ENCODE measurements at regions not wholly inside any gene's neighbourhood (a gene's known extent, or its start where the extent isn't known, plus 50 kb on each side); places are given as distances from the start of the nearest gene placed in this dataset.
"Not testable (repeated sequence)": the region's sequence is repeated elsewhere in the genome, so short reads cannot be mapped to it uniquely, and the experiment has no call there.

GRCh38 chr14:71600309-71600708 lies 331.9 kb upstream of the RGS6 start:
- DNase-seq (ENCODE audit: low read depth in 2 of 2) = no peak

- DNase-seq (ENCODE audit: low read depth in 2 of 2) = no peak
These were observed 329.7 kb upstream of the RGS6 start for GRCh38 chr14:71602524-71602923.

- no peak for DNase-seq (ENCODE audit: low read depth in 2 of 2)
These were observed 328.0 kb upstream of the RGS6 start for GRCh38 chr14:71604231-71604630.

GRCh38 chr14:71606064-71606463 lies 326.2 kb upstream of the RGS6 start:
- no peak for DNase-seq (ENCODE audit: low read depth in 2 of 2)

GRCh38 chr14:71606575-71606974 lies 325.7 kb upstream of the RGS6 start:
- DNase-seq (ENCODE audit: low read depth in 2 of 2) = no peak

GRCh38 chr14:71607056-71607455 lies 325.2 kb upstream of the RGS6 start:
- DNase-seq (ENCODE audit: low read depth in 2 of 2) = no peak

DNA sequence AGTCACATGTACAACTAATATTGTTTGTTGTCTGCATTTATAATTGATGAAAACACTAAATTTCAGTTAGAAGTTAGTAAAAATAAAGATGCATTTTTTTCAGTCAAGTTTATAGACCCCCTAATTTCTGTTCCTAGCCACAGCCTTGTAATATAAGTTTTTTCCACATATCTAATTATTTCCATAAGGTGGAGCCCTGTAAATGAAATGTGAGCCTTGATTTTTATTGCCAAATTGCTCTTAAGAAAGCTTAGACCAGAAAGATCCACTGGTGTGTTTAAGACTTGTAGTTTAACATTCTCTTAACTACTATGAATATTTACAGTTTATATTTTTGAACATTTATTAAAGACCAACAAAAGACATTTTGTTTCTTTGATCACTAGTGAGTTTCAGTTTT lies 322.1 kb upstream of the RGS6 start:
- no peak for DNase-seq (ENCODE audit: low read depth in 2 of 2)

DNA sequence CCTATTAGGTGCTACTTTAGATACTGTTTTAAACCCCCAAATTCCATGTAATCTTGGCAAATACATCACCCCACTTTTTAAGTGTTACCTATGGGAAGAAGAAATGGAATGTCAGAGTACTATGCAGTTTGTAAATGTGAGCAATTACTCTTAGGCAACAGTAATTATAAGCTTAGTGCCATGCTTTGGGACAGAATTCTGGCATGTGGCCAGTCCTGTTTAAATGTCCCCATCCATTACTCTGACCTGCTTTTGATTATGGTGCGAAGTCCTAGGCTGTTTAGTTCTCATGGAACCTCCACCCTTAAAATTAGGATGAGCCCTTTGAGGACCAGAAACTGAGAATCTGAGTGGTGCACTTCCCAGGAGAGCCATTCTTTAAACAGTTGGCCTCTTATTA lies 321.4 kb upstream of the RGS6 start:
- no peak for DNase-seq (ENCODE audit: low read depth in 2 of 2)

DNA sequence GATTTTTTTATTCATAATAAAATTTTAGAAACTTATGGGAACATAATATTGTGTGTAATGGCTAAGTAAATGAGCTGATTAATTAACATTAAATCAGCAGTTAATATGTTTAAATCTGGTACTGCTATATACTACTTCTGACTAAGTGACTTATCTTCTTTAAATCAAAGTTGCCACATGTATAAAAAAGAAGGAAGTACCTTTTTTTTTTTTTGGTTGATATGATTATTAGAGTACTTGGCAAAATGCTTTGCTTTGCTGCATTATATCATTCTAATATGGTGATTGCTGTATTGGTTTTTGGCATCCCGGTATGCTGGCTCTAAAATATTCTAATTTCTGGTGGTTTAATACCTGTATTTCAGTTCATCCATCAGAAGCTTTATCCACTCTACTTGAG lies 319.1 kb upstream of the RGS6 start:
- no peak for DNase-seq (ENCODE audit: low read depth in 2 of 2)

GRCh38 chr14:71616013-71616412 lies 316.2 kb upstream of the RGS6 start:
- no peak for DNase-seq (ENCODE audit: low read depth in 2 of 2)

- no peak for DNase-seq (ENCODE audit: low read depth in 2 of 2)
These were observed 314.2 kb upstream of the RGS6 start for GRCh38 chr14:71618047-71618446.

DNA sequence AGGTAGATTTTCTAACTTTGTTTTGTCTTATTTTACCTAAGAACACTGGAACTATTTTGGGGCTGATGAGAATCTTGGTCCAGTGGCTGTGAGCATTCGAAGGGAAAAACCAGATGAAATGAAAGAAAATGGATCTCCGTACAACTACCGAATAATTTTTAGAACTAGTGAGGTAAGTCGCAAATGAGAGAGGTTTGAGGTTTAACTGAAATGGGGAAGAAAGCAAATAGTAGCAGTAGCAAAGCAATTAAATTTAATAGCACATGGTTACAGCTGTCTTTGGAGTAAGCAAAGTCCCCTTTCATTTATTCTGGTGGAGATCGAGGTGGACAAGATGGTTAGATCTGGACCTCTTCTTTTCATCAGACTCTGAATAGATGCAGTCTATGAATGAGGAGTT lies 313.5 kb upstream of the RGS6 start:
- DNase-seq (ENCODE audit: low read depth in 2 of 2) = no peak

DNA sequence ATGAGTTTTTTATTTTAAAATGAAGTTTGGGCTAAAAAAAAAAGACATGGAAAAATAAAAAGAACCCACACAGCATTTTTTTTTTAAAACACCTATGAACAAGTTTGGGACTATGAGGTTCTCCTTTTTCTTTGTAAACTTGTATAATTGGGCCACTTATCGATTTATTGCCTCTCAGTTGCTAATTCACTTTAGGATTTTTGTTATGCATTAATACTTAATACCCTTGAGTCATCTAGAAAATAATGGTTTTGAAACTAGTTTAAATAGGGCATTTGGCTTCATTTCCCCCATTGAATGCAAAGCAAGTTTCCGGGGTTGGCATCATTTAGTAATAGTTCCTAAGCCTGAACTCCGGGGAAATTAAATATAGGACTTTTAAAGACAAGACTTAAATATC lies 312.8 kb upstream of the RGS6 start:
- DNase-seq (ENCODE audit: low read depth in 2 of 2) = no peak

DNA sequence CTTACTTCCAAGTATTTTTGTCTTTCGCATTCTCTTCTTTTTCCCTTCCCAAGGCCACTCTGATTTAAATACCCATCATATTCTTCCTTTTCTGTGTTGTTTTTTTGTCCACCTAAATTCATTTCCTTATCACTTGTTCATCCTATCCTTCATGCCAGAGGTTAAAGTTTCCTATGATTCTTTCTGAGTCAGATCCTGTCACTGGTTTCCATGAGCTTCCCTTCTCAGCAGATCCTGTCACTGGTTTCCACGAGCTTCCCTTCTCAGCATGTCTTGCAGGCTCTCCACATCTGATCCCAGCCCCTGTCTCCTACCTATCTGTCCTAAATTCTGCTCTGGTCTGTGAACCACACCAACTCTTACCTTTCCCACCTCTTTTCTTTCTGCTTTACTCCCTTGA lies 311.8 kb upstream of the RGS6 start:
- DNase-seq (ENCODE audit: low read depth in 2 of 2) = no peak

DNA sequence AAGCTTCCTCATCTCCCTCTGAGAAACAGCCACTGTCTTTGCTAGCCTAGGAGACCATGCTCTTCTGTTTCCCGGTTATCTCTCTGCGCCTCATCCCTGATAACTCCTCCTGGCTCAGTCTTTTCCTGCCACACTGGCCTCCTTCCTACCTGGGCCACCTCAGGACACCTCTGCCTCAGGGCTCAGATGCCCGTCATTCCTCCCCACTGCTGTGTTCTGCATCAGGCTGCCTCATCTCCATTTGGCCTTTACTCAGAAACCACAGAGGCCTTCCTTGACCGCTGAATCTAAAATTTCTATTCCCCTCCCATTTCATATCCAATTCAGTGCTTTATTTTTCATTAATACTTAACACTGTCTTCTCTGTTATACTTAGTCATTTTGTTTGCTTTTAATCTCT lies 311.0 kb upstream of the RGS6 start:
- no peak for DNase-seq (ENCODE audit: low read depth in 2 of 2)

- DNase-seq (ENCODE audit: low read depth in 2 of 2) = no peak
These were observed 310.1 kb upstream of the RGS6 start for GRCh38 chr14:71621980-71622605.

- DNase-seq (ENCODE audit: low read depth in 2 of 2) = no peak
These were observed 308.3 kb upstream of the RGS6 start for GRCh38 chr14:71623939-71624338.

DNA sequence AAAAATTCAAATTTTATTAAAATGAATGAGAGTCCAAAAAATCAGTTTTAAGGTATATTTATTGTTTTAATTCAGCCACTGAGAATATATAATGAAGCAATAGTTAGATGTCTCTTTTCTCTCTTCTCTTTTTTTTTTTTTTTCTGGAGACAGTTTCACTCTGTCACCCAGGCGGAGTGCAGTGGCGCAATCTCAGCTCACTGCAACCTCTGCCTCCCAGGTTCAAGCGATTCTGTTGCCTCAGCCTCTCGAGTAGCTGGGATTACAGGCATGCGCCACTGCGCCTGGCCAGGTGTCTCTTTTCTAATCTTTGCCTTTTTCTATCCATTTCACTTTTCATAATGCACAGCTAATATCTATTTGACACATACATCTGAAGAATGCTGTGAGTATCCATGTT lies 307.1 kb upstream of the RGS6 start:
- no peak for DNase-seq (ENCODE audit: low read depth in 2 of 2)

DNA sequence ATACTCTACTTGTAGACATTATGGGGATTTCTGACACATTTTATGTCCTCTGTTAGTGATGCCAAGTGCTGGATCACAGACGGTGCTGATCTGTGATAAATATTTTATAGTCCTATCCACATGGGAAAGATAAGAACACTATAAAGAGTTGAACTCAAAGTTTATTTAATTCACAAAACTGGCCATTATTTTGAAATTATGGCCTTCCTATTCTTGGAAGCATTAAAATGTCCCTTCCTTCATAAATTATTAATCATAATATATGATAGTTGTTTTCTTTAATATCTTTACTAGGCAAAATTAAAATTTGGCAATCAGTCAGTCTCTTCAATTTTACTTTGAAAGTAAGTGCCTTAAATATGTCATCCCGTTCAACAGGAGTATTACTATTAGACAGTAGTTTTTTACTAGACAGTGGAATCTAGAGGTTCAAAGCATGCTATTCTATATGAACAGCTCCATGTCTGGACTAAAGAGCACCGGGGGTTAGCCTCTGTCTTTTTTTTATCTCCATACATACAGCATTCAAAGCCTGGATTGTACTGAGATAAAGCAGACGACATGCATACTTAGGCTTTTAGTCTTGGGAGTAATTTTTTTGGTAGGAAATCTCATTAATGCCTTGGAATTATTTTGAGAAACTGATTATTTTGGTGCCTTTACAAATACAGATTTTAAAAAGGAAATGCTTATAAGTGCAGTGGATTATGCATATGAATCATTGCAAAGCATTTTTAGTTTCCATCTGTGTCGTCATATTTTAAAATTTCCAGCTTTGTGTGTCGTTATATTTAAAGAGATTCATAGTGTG lies 306.1 kb upstream of the RGS6 start:
- DNase-seq (ENCODE audit: low read depth in 2 of 2) = no peak

- no peak for DNase-seq (ENCODE audit: low read depth in 2 of 2)
These were observed 303.8 kb upstream of the RGS6 start for GRCh38 chr14:71628433-71628832.

- DNase-seq (ENCODE audit: low read depth in 2 of 2) = no peak
These were observed 303.0 kb upstream of the RGS6 start for GRCh38 chr14:71629250-71629649.

GRCh38 chr14:71629765-71630492 lies 302.3 kb upstream of the RGS6 start:
- DNase-seq (ENCODE audit: low read depth in 2 of 2) = no peak

DNA sequence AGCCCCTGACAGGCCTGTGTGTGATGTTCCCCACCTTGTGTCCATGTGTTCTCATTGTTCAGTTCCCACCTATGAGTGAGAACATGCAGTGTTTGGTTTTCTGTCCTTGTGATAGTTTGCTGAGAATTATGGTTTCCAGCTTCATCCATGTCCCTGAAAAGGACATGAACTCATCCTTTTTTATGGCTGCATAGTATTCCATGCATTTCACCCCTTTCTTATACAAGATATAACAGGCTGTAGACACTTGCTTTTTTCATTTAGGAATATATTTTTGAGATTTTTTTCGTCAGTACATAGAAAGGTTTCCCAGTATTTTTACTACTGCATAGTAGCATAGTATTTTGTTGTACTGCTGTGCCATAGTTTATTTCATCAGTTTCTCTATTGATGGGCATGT lies 301.2 kb upstream of the RGS6 start:
- not testable (repeated sequence) for DNase-seq (ENCODE audit: low read depth in 2 of 2)
